NCI-H146 (cell line): ENCODE measurements at regions not wholly inside any gene's neighbourhood (a gene's known extent, or its start where the extent isn't known, plus 50 kb on each side); places are given as distances from the start of the nearest gene placed in this dataset.
"Not testable (repeated sequence)": the region's sequence is repeated elsewhere in the genome, so short reads cannot be mapped to it uniquely, and the experiment has no call there.

Experiments used
- DNase-seq: peaks from one replicate; lab custom pipeline; 2025; lab: John Stamatoyannopoulos, UW

- no peak for DNase-seq
Measured at GRCh38 chr14:54010981-54011380, 54.4 kb upstream of the BMP4 start.

- DNase-seq = no peak
Measured at GRCh38 chr14:54023027-54023426, 66.4 kb upstream of the BMP4 start.

DNA sequence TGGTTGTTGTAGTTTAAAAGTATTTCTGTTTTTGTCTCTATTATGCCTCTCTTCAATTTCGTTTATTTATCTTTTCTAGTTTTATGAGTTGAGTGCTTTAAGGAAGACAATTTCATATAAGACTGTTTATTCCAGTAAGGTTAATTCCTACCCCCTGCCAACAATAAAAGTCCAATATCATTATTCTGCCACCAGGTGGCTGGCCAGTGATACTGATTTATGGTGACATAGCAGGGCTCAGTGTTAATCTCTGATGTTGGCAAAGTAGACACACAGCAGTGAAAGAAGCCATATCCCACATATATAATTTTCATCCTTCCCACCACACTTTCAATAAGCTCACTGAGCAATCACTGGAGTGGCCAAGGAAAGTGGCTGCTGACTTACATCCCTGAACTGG, 69.0 kb upstream of the BMP4 start:
- no peak for DNase-seq

- DNase-seq = no peak
Measured at GRCh38 chr14:54026671-54027070, 70.0 kb upstream of the BMP4 start.

- DNase-seq = not testable (repeated sequence)
Measured at GRCh38 chr14:54030996-54031395, 74.4 kb upstream of the BMP4 start.

DNA sequence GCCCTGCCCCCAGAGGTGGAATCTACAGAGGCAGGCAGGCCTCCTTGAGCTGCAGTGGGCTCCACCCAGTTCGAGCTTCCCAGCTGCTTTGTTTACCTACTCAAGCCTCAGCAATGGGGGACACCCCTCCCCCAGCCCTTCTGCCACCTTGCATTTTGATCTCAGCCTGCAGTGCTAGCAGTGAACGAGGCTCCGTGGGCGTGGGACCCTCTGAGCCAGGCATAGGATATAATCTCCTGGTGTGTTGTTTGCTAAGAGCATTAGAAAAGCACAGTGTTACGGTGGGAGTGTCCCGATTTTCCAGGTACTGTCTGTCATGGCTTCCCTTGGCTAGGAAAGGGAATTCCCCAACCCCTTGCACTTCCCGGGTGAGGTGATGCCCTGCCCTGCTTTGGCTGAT, 76.7 kb upstream of the BMP4 start:
- not testable (repeated sequence) for DNase-seq

DNA sequence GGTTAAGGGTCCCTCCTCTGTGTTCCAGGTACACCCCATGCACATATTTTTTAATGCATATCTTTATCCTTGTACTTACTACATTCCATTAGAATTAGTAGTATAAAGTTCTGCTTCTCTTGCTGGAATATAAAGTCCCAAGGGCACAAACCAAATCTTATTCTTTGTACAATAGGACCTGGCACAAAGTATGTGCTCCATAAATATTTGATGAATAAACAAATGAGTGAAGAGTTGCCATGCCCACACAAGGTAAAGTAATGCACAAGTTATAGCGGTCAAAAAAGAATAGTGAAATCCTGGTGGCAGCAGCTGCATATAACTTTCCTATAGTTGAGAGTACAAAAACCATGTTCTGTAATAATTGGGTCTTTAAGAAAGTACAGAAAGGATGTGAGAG, 82.1 kb upstream of the BMP4 start:
- no peak for DNase-seq

DNA sequence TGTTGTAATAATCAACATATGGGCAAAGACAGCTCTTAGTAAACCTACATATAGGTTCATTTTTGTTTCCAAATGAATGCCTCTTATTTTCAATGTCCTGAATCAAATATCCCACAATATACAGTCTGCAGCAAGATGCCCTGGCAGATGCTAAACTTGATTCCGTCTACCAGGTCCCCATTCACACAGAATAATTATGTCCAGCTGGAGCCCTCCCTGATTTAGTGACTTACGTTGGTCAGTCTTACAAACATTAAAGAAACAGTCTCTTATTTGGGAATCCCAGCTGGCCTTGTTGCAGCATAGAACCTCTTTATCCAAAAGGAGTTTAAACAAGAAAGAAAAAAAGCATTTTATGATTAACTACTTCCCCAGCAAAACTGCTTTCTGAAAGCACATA, 82.7 kb upstream of the BMP4 start:
- no peak for DNase-seq

DNA sequence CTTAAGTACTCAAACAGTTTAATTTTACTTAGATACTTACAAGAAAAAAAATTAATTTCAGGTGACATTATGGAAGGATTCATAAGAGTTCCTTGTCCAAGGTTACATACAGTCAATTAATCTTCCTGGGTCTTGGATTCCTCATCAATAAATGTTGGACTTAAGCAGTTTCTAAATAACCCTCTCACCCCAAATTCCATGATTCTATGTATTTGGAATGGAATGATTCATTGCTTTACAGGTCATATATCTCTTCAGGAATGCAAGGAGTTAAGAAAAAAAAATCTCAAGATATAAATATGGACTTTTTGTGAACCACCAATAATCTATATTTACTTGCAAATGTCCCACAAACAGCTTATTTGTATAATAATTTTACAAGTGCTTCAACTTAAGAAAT, 84.2 kb upstream of the BMP4 start:
- DNase-seq = no peak

GRCh38 chr14:54046250-54046649, 89.6 kb upstream of the BMP4 start:
- DNase-seq = no peak

DNA sequence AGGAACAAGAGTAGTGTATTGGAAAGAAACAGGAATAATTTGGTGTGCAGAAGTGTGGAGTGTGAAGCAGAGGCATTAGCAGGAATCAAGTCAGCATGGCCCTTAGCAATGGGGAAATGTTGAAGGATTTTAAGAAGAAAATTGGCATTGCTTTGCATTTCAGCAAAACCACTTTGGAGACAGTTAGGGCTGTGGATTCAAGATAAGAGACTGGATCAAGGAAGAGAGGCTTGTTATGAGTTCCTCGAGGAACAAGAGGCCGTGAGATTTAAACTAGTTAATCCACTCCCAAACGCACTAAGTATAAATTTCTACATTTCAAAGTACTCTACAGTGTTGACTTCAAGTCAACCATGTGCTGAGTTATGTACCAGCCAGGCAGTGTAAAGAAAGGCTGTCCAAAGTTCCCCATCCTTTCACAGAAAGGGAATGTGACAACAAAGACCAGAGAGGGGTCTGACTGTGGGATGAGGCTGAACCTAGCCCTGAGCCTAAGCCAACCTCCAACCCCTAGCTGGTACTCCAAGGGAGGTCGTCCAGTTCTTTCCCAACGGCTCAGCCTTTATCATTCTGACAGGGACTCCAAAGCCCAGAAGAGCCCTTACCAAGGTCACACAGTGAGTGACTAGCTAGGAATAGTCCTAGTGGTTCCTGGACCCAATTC, 91.2 kb upstream of the BMP4 start:
- no peak for DNase-seq

DNA sequence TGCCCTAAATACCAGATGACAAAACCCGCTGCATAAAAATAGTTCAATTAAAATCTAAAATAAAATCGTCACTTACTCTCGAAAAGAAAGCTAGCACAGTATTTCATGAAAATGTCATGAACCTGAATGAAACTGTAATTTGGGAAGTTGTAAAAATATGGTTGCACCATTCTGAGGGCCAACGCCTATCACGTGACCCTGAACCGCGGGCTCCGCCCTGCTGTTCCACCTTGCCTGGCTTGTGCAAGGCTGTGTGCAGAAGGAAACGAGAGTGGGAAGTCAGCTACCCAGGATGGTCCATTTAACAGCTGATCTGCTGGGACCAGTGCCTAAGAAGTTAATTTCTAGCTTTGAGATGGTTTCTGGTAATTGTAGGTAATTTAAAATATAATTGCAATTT, 91.7 kb upstream of the BMP4 start:
- no peak for DNase-seq

DNA sequence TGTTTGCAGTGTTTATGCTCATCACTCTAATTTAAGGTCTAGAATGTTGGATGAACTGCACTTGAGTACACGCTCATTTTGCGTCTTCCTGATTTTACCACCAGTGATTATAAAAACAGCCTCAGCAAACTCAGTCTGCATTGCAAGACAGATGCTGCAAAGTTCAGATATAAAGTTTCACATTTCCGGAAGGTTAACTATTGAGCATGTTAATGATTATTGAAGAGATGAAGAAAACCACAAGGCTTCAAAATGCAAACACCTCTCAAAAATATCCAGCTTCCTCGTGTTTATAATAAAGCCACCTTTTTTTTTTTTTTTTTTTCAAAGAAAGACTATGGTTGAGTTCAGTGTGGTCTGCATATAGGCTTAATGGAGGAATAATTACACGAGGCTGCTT, 92.1 kb upstream of the BMP4 start:
- no peak for DNase-seq

GRCh38 chr14:54050759-54051158, 94.1 kb upstream of the BMP4 start:
- no peak for DNase-seq

GRCh38 chr14:54052696-54053385, 96.2 kb upstream of the BMP4 start:
- DNase-seq = no peak

DNA sequence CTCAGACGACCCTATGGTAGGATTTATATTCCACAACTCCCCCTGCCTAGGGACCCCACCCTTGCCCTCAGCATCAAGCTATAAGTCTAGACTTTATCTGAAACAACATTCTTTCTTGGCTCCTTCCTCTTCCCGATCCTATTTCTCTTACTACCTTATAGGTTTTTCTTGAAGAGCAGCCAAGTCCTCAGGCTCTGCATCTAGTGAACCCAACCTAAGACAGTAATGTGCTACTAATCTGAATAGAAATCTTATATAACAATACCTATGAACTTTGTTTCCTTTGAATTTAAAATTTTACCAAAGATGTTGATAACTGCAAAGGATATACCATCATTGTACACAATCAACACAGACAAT, 96.7 kb upstream of the BMP4 start:
- DNase-seq = no peak

- no peak for DNase-seq
Measured at GRCh38 chr14:54058505-54058904, 101.9 kb upstream of the BMP4 start.

GRCh38 chr14:54083549-54084239, 127.1 kb upstream of the BMP4 start:
- DNase-seq = no peak

GRCh38 chr14:54085232-54085761, 128.7 kb upstream of the BMP4 start:
- DNase-seq = no peak

DNA sequence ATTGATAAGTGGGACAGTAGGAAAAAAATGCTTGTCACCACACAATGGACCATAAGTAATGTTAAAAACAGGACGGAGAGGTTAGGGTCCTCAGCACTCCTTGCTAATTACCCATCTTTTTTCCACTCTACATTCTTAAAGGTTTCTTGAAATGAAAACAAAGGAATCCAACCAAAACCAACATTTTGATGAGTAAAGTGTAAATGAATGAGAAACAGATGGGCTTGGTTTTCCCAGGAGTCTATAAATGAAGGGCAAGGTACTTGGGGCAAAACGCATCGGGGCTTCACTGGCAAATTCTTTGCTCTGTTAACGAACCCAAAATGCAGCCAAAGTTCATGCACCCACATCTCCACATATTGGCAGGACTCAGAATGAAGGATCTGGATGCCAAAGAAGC, 129.2 kb upstream of the BMP4 start:
- no peak for DNase-seq

- DNase-seq = no peak
Measured at GRCh38 chr14:54086767-54087166, 130.1 kb upstream of the BMP4 start.

DNA sequence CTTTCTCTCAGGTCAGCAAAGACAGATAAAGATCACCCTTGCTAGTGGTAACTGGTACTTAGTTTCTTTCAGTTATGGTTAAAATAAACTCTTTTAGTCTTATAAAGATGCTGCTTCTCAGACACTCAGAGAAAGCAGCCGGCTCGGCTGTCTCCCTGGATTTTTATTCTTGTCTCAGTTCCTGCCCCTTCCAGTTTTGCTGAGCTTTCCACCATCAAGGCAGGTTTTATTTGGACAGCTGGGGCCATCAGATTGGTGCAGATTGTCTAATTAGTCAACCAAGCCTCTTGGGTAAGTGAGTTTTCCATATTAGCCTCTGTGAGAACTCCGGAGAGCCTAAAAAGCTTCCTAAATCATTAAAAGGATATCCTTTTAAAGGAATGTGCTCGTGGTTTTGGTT, 130.8 kb upstream of the BMP4 start:
- DNase-seq = no peak

DNA sequence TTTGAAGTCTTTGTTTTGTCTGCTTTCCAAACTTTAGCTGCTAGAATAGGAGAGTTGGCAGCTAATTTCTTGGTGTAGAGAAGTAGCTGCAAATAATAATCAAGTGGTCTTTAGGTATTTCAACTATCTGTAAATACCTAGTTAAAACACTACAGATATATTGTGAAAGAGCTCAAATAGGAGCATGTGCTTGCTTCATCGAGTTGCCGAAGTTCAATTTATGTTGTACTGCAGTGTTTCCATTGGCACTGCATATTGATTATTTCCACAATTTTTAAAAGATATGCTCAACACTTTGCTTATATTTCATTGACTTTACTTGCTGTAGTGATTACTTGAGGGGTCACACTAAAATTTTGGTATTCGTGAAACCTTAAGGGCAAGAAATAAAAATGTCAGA, 131.6 kb upstream of the BMP4 start:
- DNase-seq = no peak
